Activated B cell treated with CpG ODN at 0.5 μM for 24 hours (primary cell): ENCODE measurements at regions not wholly inside any gene's neighbourhood (a gene's known extent, or its start where the extent isn't known, plus 50 kb on each side); places are given as distances from the start of the nearest gene placed in this dataset.
"Not testable (repeated sequence)": the region's sequence is repeated elsewhere in the genome, so short reads cannot be mapped to it uniquely, and the experiment has no call there.

Source experiments
- ATAC-seq: fragments of 200-7000 bp; cut with Tn5 transposase; one replicate; pipeline ENCODE4 v1.10.0; 2021; ENCODE audit warnings: low read depth, mild to moderate bottlenecking, moderate library complexity
- CTCF ChIA-PET: fragments of 350-600 bp; sonication (Branson Sonifier 250); formaldehyde crosslinking; loops from one replicate; lab custom pipeline; 2021; ENCODE audit warnings: antibody characterized with exemption; lab: Charles Lee
- POLR2A ChIA-PET: fragments of 350-600 bp; sonication (Branson Sonifier 250); formaldehyde crosslinking; loops from one replicate; lab custom pipeline; 2021; ENCODE audit warnings: antibody characterized with exemption; lab: Charles Lee
- DNase-seq: peaks from one replicate; pipeline ENCODE4 v3.0.0; 2022
- H3K27ac Mint-ChIP-seq: one replicate; pipeline ENCODE4 v1.8.0; 2020; ENCODE audit warnings: mixed read lengths
- H3K27me3 Mint-ChIP-seq: one replicate; pipeline ENCODE4 v1.8.0; 2021; ENCODE audit warnings: mixed read lengths
- H3K36me3 Mint-ChIP-seq: one replicate; pipeline ENCODE4 v1.8.0; 2021; ENCODE audit warnings: low read depth, mixed read lengths
- H3K4me1 Mint-ChIP-seq: one replicate; pipeline ENCODE4 v1.8.0; 2021; ENCODE audit warnings: mixed read lengths
- H3K4me3 Mint-ChIP-seq: one replicate; pipeline ENCODE4 v1.8.0; 2020; ENCODE audit warnings: mild to moderate bottlenecking, mixed read lengths
- H3K9me3 Mint-ChIP-seq: one replicate; pipeline ENCODE4 v1.8.0; 2020; ENCODE audit warnings: mixed read lengths
- CTCF ChIP-seq: fragments of 200-600 bp; IDR thresholded peaks from one replicate; pipeline ENCODE4 v1.8.0; 2022; ENCODE audit warnings: antibody characterized with exemption, mild to moderate bottlenecking
- intact Hi-C: fragments of 100-400 bp; cut with micrococcal nuclease; formaldehyde crosslinking; loops from one replicate; pipeline ENCODE4 v1.15.1; 2024

DNA sequence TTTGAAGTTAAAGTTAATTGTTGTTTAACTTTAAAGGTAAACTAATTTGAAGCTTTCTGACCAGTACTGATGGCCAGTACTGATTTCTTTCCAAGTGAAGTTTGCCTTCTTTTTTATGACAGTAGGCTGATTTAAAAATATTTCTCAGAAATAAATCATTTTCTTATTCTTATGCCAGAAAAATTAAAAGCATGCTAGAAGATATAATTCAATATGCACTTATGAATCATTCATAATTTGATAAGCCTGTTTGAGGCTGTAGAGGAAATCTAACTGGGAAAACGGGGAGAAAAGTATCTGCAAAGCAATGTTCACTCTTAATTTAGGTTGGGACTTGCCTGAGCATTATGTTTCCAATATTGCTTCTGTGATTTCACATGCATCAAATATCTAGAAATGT is 1112.0 kb upstream of the INTU start:
- Mint-ChIP-seq H3K4me1 (no peaks in the 10 kb centered on the region), H3K27me3 (no peaks in the 10 kb centered on the region), H3K27ac (no peak overlapping the region), H3K9me3 (peaks cover 9% of the 10 kb centered on the region), H3K36me3 (no peaks in the 10 kb centered on the region), H3K4me3 (no peak overlapping the region)
- no peak for DNase-seq
- ATAC-seq = no peak
- ChIA-PET POLR2A (no interaction called here), CTCF (no interaction called here)
- intact Hi-C loops = no loop called here
- TF ChIP-seq CTCF = no peak

DNA sequence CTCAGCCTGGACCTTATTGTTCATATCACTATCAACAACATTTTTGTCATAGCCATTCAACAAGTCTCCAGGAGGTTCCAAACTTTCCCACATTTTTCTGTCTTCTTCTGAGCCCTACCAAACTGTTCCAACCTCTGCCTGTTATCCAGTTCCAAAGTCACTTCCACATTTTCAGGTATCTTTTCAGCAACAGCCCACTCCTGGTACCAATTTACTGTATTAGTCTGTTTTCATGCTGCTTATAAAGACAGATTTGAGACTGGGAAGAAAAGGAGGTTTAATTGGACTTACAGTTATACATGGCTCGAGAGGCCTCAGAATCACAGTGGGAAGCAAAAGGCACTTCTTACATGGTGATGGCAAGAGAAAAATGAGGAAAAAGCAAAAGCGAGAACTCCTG is 1107.4 kb upstream of the INTU start:
- H3K36me3 Mint-ChIP-seq, intact Hi-C loops: not testable (repeated sequence)

DNA sequence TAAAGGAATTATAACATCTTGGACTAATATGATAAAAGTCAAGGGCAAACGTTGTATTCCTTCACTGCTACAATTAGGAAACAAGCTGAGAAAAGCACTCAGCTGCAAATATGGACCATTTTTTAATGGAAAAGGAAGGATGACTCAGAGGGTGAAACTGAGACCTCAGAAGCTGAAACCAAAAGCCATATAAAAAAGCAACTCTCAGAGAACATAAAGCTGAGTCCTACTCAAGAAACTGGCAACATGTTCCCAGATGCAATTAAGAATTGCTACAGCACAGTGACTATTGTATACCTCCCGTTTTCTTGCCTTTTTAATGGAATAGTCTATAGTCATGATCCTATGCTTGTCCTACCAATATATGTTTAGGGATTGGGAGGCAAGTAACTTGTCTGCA is 1106.4 kb upstream of the INTU start:
- Mint-ChIP-seq H3K4me3 (no peak overlapping the region), H3K9me3 (peaks cover 9% of the 10 kb centered on the region), H3K4me1 (no peaks in the 10 kb centered on the region), H3K36me3 (no peaks in the 10 kb centered on the region), H3K27me3 (no peaks in the 10 kb centered on the region), H3K27ac (no peak overlapping the region)
- ChIA-PET CTCF (no interaction called here), POLR2A (no interaction called here)
- intact Hi-C loops = no loop called here
- no peak for TF ChIP-seq CTCF
- ATAC-seq (no peak), DNase-seq (no peak)

More for the DNA sequence above, 1107.4 kb upstream of the INTU start:
- H3K4me3 Mint-ChIP-seq, ATAC-seq, POLR2A ChIA-PET, H3K27me3 Mint-ChIP-seq, H3K27ac Mint-ChIP-seq, DNase-seq, H3K9me3 Mint-ChIP-seq, CTCF ChIA-PET, H3K4me1 Mint-ChIP-seq: not testable (repeated sequence)

GRCh38 chr4:126529997-126530396 is 1102.8 kb upstream of the INTU start:
- intact Hi-C loops = no loop called here
- POLR2A ChIA-PET = no interaction called here
- TF ChIP-seq CTCF = no peak
- no peak for ATAC-seq
- Mint-ChIP-seq H3K27me3 (no peaks in the 10 kb centered on the region), H3K4me1 (no peaks in the 10 kb centered on the region), H3K9me3 (peaks cover 7% of the 10 kb centered on the region), H3K4me3 (no peak overlapping the region), H3K36me3 (no peaks in the 10 kb centered on the region), H3K27ac (no peak overlapping the region)
- DNase-seq = no peak
- CTCF ChIA-PET = no interaction called here

DNA sequence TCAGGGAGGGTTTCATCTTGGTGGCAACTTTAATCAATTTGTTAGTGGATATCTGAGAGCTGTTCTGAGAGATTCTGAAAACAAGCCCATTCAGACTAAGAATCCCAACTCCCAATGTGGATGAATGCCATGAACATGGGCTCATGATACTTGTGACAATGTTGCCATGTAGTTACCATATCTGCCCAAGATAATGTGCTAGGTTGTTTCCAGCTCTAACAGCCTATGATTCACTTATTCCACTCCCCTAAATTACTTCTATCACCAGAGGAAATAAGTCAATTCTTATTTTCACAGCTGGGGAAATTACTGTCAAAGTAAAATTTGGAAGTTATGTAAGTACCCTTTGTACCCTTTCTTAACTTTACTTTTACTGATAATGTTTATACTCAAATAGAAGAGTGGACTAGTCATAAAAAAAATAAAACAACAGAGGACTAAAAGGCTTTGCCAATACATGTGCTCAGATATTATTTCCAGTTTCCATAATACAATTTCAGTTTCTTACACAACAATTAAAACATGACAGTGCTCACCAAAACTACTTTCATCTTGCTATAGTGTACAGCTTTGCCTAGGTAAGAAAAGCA is 1101.7 kb upstream of the INTU start:
- CTCF ChIA-PET = no interaction called here
- H3K27me3 Mint-ChIP-seq = no peaks in the 10 kb centered on the region
- no peaks in the 10 kb centered on the region for H3K36me3 Mint-ChIP-seq
- no peak overlapping the region for H3K4me3 Mint-ChIP-seq
- ATAC-seq (no peak), DNase-seq (no peak)
- POLR2A ChIA-PET = no interaction called here
- TF ChIP-seq CTCF = no peak
- no peaks in the 10 kb centered on the region for H3K4me1 Mint-ChIP-seq
- no peak overlapping the region for H3K27ac Mint-ChIP-seq
- intact Hi-C loops = no loop called here
- H3K9me3 Mint-ChIP-seq = peaks cover 3% of the 10 kb centered on the region

GRCh38 chr4:126532527-126532926 is 1100.2 kb upstream of the INTU start:
- H3K4me3 Mint-ChIP-seq = no peak overlapping the region
- H3K4me1 Mint-ChIP-seq = no peaks in the 10 kb centered on the region
- TF ChIP-seq CTCF = no peak
- ChIA-PET POLR2A (no interaction called here), CTCF (no interaction called here)
- H3K36me3 Mint-ChIP-seq = no peaks in the 10 kb centered on the region
- DNase-seq (no peak), ATAC-seq (no peak)
- intact Hi-C loops = no loop called here
- no peak overlapping the region for H3K27ac Mint-ChIP-seq
- H3K9me3 Mint-ChIP-seq = no peaks in the 10 kb centered on the region
- no peaks in the 10 kb centered on the region for H3K27me3 Mint-ChIP-seq
